HG03378 (cell line): ENCODE measurements at regions not wholly inside any gene's neighbourhood (a gene's known extent, or its start where the extent isn't known, plus 50 kb on each side); places are given as distances from the start of the nearest gene placed in this dataset.
"Not testable (repeated sequence)": the region's sequence is repeated elsewhere in the genome, so short reads cannot be mapped to it uniquely, and the experiment has no call there.

Source experiments
- ATAC-seq: cut with Tn5 transposase; IDR thresholded peaks from one replicate; pipeline ENCODE4 v1.9.1; 2021; ENCODE audit warnings: mild to moderate bottlenecking, moderate library complexity; ENCODE audit not compliant: unreplicated experiment

DNA sequence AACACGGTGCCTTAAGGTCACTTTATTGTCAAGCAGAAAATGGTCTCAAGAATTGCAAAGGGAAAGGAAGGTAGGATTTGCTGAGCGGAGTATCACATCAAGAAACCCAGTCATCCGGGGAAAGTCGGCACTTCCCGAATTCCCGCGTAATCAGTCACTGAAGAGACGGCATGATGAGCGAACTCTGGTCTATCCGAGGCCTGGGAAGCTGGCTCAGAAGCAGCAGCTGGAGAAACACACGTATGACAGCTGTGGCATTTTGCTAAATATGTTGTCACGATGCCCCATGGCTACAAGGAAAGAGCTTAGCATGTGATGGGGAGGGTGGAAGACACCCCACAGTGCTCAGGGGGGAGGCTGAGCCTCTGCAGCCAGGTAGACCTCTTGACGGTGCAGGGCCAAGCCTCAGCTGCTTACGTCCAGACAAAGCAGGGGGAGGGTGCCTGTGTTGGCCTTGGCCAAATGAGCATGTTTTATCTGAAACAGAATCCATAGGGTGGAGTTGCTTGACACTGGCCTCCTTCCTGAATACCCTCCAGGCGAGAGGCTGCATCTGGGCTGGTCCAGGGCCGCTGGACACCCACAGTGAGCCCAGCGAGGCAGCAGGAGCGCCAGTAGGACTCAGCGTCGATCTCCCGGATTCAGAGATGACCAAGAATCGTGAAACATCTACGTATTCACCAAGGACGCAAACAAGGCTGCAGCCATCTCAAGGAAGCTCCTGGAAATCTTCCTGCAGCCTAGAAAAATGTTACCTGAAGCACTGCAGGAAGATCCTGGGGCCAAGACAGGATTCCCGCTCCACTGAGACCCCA is 118.8 kb upstream of the AFDN start:
- ATAC-seq = no peak

DNA sequence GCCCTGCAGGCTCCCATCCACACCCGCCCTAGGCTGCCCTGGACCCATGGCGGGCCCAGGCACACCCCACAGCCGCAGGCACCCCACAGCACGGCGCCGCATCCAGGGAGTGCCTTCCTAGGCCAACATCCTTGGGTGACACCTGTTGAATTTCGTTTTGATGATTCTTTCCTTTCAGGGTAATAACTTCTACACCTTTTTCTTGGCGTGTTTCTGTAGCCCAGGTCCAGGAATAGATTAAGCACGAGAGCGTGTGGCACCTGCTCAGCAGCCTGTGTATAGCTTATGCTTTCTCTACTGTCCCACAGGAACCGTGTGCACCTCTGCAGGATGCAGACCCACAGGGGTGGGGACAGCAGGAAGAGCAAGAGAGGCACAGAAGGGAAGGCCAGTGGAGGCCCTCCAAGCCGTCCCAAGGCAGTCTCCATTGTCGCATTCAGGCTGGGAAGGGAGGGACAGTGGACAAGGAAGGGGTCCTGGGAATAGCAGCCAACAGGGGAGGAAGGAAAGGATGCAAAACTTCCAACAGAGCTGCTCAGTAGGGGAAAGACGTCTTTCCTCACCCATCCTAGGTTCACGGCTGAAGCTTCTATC is 118.1 kb upstream of the AFDN start:
- ATAC-seq = no peak

DNA sequence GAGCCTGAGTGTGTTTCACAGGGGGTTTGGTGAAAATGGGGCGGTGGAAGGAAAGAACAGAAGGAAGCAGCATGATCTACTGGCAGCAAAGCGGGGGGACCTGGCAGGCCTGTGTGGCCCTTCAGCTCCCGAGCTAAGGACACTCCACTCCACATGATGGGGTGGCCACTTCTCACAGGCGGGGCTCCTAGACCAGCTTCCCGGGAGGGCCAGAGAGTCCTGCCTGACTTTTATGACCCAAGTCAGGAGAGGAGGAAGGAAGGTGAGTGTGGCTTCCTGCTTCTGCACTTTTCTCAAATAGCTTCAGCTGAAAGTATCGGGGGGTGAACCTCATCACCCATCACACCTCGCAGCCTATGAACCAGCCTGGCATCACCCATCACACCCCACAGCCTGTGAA is 117.5 kb upstream of the AFDN start:
- no peak for ATAC-seq

DNA sequence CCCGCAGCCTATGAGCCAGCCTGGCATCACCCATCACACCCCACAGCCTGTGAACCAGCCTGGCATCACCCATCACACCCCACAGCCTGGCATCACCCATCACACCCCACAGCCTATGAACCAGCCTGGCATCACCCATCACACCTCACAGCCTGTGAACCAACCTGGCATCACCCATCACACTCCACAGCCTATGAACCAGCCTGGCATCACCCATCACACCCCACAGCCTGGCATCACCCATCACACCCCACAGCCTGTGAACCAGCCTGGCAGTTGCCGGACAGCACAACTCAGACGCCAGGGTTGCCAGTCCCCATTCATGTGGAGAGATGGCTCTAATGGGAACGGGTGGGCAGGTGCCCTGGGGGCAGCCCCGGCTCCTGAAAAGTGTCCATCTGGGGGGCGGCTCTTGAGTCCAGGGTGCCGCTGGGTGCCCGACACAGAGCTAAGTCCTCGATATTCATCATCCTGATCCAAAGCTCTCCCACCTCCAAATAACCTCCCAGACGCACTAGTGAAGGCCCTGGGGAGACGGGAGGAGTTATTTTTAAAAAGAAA is 116.9 kb upstream of the AFDN start:
- not testable (repeated sequence) for ATAC-seq

DNA sequence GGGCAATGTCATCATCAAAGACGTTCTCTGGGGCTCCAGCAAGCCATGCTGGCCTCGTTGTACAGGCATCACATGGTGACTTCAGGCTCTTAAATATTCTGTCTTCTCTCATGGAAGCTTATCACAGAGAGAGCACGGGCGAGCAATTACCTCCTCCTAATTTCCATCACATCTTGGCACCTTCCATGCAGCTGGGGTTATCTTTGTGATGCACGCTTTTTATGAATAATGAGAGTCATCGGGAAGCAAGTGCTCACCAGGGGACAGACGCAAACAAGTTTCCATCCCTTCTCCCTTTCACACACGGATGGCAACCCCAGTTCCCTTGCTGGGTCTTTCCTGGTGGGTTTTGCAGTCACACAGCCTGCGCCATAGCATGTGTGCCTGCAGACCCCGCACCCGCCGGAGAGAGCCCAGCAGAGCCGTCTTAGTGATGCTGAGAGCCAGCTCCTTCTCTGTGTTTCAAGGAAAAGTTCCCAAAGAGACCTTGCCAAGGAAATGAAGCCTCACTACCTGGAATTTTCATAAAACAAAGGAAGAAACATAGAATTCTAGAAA is 116.3 kb upstream of the AFDN start:
- no peak for ATAC-seq

DNA sequence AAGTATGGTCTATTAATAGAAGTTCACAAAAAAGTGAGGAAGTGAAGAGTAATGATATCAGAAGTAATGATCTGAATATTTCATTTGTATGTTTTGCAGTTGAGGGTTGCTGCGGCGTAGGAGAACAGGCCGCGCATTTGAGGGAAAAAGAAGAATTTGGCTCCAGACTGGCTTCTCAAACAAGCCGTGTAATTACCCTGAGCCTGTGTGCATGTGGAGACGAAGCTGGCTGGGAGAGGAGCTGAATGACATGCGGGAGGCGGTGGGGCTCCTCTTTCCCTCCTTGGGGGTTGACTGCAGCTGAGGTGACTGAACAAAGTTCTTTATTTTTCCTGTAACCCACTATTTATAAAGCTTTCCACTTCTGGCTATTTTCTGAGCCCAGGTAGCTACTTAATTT is 115.5 kb upstream of the AFDN start:
- ATAC-seq = no peak

DNA sequence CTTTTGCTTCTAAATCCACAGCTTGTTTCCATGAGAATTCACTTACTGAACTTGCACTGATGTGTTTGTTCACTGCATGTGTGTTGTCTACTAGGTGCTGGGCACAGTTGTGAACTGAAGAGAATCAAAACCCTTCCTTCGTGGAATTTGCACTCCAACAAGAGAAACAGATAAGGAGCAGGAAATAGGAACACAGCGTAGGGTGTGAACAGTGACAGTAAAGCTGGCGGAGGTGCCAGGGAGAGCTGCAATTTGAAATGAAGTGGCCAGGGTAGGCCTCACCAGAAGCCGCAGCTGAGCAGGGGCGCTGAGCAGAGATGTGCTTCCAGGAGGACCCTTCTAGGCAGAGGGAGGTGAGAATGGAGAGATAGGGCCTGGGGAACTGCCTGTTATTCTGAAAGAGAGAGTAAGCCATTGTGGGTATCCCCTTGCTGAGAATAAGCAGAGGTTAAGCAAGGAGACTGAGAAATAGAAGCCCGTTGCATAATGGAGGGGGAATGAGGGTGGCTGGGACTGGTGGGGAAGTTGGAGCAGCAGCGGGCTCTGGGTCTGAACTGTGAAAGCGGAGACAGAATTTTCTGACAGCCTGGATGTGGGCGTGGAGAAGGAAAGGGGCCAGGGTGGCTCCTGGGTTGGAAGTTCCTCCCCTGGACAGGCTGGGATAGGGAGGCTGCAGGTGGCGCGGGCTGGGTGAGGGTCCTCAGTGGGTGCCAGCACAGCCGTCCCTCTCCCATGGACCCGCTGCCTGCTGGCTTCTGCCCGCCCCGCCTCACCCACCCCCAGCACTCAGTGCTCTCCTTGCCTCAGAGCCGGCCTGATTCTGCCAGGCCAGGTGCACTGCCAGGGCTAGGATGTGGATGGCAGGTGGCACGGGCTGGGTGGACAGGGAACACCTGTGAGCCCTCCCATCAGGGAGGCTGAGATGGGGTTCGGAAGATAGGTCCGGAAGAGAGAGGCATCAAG is 114.7 kb upstream of the AFDN start:
- no peak for ATAC-seq

DNA sequence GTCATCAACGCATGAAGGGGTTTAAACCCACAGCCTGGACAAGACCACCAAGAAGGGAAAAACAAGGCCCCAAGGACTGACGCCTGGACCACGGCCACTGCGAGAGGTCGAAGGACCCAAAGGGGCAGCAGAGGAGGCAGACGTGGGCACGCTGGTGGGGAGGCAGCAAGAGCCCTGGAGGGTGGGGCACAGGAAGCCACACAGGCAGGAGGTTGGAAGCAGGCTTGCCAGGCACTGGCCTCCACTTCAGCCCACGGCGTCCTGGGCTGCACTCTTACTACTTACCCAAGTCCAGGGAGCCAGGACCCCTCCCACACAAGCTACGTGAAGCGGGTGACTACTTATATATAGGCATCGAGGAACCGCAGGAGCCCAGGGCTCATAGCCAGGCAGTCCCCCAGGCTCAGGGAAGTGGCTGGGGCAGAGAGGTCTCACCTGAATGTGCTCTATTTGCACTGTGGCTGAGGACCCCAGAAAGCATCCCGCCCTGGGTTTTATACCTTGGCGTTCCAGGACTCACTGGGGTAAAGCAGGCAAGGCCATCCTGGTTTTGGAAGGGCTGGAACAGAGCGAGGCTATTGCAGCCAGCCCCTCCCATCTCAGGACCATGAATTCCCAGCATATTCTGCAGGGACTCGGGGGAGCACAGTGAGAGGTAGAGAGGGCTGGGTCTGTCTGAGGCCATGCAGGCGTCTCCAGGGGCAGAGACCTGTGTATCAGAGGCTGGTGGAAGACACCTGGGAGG is 113.8 kb upstream of the AFDN start:
- ATAC-seq = no peak

DNA sequence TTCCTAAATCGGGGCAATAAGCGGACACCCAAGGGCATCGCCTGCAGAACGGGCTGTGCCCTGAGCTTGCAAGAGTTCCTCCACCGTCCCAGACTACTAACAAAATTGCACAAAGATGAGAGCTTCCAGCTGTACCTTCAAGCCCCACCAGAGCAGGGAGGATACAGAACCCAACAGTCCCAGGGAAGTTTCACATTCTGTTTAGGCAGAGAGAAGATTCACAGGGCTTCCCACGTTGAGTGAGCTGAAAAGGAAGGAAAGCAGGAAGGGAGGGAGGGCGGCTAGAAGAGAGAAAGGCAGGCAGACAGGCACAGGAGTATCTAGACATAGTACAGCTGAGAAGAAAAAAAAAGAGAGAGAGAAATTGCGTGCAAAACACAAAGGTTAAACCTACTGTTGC is 112.6 kb upstream of the AFDN start:
- no peak for ATAC-seq

DNA sequence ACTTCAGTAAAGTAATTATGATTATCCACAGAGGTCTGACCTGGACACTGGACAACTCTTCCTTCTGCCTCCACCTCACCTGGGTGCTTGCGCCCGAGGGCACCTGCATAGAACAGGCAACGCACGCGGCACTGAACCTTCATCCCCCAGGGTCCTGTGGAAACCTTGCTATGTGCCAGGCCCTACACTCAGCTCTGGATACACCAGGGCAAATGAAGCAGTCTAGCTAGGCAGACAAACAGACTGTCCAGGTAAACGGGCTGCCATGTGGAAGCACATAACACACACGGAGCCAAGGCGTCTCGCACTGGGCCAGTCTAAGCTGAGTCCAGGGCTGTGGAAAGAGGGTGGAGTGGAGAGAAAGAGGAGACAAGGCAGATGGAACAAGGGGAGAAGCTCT is 109.3 kb upstream of the AFDN start:
- no peak for ATAC-seq

DNA sequence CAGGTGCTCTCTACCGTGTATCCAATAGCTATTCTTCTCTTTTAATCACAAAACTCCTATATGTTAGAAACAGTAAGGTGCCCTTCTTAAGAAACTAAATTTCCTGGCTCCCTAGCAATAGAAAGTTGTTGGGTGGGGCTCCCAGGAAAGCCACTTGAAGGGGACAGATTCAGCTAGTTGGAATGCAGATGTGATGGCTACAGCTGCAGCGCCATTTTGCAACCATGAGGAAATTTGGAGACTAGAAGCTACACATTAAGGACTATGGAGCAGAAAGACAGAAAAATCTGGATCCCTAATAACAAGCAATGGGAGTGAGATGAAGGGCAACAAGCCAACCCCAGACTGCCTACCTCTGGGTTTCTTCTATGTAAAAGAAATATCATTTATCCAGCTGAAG is 108.8 kb upstream of the AFDN start:
- no peak for ATAC-seq

DNA sequence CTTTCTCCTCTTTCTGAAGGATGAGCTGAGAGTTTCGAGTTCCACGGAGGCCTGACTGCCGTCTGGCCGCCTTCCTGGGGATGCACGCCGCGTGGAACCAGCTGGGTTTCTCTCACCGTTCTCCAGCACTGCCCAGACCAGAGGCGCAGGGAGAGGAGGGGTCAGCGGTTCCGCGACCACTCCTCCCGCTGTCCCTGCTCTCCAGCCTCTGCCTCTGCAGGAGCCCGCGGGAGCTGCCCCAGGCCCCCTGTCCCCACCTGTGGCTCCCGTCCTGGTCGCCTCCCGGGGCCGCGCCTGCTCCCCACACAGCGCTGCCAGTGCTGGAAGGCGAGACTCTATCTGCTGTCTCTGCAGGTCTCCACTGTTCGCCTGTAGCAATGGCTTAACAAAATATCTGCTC is 106.8 kb upstream of the AFDN start:
- no peak for ATAC-seq

DNA sequence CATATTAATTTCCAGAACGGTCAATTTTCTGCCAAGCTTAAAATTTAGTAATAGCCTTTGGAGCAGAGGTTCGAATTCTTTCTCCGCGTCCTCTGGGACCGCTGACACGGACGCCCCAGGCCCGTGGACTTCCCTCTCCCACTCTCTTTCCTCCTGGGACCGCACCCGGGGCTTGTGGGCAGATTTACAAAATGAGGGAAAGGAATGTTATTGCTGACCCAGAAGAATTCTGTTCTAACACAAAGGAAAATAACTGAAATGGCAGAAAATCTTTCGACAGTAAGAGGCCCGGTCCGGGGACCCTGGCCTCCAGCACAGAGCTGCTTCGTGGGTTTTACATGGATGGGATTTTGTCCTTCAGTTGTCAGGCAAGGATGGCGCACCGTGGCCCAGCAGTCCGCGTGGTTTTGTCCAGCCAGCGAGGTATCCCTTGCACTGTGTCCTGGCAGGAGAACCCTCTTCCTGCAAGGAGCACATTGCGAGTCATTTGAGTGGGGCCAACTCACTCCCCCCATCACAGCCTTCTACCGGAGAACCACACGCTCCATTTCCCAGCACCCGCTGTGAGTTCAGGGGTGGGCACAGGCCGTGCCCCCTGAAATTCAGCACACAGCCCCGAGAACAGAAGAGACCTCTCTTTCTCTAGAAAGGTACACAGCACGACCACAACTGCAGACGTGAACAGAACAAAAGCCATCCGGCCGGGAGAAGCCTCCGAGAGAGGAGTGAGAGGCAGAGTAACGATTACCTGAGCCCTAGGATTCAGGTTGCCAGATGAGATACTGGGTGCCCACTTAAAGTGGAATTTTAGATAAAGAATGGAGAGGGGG is 106.0 kb upstream of the AFDN start:
- no peak for ATAC-seq

DNA sequence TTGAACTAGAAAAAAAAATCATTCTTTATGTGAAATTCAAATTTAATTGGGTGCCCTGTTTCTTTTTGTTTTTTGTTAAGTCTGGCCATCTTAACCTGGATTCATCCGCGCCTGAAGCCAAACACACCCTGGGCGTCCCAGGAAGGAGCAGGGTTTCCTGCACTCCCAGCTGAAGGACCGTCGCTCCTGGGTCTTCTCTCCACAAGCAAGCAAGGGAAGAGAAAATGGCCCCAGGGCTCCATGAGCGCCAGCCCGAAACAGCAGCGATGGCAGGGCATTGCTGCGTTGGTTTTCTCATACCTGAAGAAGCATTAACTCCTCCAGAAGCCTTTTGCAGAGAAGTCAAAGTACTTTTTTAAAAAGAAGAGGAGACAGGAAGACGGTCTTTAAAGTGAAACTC is 105.4 kb upstream of the AFDN start:
- ATAC-seq = no peak

DNA sequence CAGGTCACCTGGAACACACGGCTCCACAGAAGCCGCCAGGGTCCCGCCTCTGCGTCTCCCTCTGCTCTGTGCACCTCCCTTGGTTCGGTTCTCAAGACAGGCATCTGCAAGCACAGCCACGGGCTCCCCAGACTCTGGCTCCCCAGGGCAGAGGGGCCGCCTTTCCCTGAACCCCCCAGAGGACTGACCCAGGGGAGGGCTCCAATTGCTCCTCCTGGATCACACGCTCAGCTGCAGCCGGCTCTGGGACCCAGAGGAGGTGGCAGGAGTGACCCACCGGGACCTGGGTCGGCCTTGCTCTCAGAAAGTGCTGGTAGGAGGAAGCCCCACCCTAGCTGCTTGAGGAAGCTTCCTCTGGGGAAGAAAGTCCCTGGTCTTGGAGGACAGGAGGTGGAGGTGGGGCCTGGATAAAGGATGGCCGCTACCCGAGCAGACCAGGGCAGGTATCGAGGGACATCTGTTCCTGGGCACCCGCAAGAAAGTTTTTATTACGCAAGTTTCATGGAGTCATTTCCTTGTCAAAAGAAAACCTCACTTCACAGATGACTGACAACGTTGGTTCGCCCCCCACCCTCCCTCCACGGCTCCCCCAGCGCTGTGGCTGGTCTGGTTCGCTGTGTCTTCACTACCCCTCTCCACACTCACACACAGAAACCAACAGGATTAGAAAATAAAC is 103.9 kb upstream of the AFDN start:
- no peak for ATAC-seq

DNA sequence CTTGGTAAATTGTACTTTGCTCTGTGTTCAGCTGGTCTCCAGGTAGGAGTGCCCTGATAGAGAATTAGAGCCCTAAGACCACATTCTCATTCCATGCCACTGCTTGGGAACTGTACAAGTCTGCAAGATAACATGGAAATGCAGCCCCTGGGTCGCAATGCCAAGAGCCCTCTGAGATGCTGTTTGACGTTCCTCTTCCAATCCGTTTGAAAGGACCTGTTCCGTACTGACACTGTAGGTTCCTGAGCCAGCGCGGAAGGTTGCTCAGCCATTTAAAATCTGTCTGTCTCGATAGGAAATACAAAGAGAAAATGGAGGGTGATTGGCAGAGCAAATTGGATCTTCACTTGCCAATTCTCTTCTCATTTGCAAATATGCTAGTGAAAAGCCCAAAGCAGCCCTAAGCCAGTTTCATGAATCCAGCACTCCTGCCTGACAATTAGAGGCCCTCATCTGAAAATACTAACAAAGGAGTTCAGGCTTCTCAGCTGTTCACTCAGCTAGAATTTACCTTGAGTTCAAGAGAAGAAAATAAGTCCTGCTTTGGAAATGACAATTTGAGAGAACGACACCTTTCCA is 100.6 kb upstream of the AFDN start:
- ATAC-seq = no peak

DNA sequence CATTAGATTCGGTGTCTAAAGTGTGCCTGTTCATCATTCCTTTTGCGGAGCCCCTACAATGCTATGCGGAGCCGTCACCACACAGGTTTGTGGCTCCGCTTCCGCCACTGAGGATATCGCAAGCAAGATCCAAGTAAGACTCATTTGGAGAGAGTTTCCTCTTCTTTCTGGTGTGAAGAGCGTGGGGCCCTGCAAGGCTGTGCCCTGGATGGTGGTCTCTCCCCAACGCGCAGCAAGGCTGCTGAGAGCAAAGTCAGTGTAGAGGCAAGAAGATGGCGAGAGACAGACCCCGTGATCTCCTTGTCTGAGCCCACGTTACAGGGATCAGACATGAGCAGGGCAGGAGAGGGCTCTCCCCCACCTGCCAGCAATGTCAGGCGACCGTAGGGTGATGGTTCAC is 96.3 kb upstream of the AFDN start:
- ATAC-seq = no peak

DNA sequence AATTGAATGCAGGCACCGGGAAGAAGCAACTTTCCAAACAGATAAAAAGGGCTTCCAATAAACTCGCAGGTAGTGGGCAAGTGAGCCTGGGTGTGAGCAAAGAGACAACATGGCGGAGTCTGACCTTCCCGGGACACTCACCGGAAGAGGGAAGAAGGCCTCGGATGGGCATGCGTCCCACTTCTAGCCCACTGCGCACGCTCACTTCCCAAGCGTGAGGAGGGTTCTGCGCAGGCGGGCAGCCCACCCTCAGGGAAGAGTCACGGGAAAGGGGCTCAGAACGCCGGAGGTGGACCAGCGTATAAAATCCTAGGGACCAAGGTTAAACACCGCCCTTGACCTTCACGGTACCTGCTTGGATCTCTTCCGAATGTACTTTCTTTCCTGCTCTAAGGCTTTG is 95.5 kb upstream of the AFDN start:
- ATAC-seq = no peak
